B cell (primary cell): ENCODE measurements at regions not wholly inside any gene's neighbourhood (a gene's known extent, or its start where the extent isn't known, plus 50 kb on each side); places are given as distances from the start of the nearest gene placed in this dataset.
"Not testable (repeated sequence)": the region's sequence is repeated elsewhere in the genome, so short reads cannot be mapped to it uniquely, and the experiment has no call there.

ENCODE experiments used
- ATAC-seq: fragments of 200-7000 bp; cut with Tn5 transposase; one replicate; pipeline ENCODE4 v1.10.0; 2021; ENCODE audit warnings: low read depth, mild to moderate bottlenecking, moderate number of reproducible peaks, moderate library complexity
- CTCF ChIA-PET: fragments of 350-600 bp; sonication (Branson Sonifier 250); formaldehyde crosslinking; loops from one replicate; lab custom pipeline; 2021; ENCODE audit warnings: antibody characterized with exemption, inconsistent platforms; lab: Charles Lee
- POLR2A ChIA-PET: fragments of 350-600 bp; sonication (Branson Sonifier 250); formaldehyde crosslinking; loops from one replicate; lab custom pipeline; 2021; ENCODE audit warnings: antibody characterized with exemption; lab: Charles Lee
- DNase-seq: peaks from one replicate; pipeline ENCODE4 v3.0.0; 2013
- H2AFZ ChIP-seq: 2 replicates; pipeline ENCODE4 v1.6.1; 2012; ENCODE audit warnings: mild to moderate bottlenecking, low read depth, low read length; ENCODE audit not compliant: insufficient read depth, poor library complexity, severe bottlenecking
- H3K27ac ChIP-seq, 2 donors: 1 replicate in 1 of 2; 2 replicates in 1 of 2; pipeline ENCODE4 v1.5.1; 2012 to 2013; ENCODE audit warnings: low read length in 2 of 2, mild to moderate bottlenecking in 2 of 2, moderate library complexity in 1 of 2
- H3K27me3 ChIP-seq, 4 experiments: fragments of 200-600 bp in 1 of 4; sonication (generic) in 1 of 4; replicated peaks in 1 of 4; 1 replicate in 2 of 4; 2 replicates in 2 of 4; pipeline versions ENCODE4 v1.6.1 to v1.7.0; 2013 to 2016; ENCODE audit warnings: low read length in 3 of 4, mild to moderate bottlenecking in 2 of 4, mixed read lengths in 1 of 4, moderate library complexity in 1 of 4; ENCODE audit not compliant: insufficient read depth in 4 of 4, control insufficient read depth in 3 of 4; ENCODE audit errors: control extremely low read depth in 1 of 4
- H3K36me3 ChIP-seq, 2 experiments: replicated peaks in 1 of 2; 1 replicate in 1 of 2; 2 replicates in 1 of 2; pipeline versions ENCODE4 v1.6.1 to v1.7.1; 2013; ENCODE audit warnings: low read length in 1 of 2; ENCODE audit not compliant: insufficient read depth in 2 of 2, control insufficient read depth in 1 of 2; ENCODE audit errors: control extremely low read depth in 1 of 2, extremely low read depth in 1 of 2
- H3K4me1 ChIP-seq, 2 donors: fragments of 200-600 bp in 1 of 2; sonication (generic) in 1 of 2; 1 replicate in 1 of 2; 2 replicates in 1 of 2; pipeline versions ENCODE4 v1.5.1 to v1.6.1; 2013 to 2017; ENCODE audit warnings: low read length in 2 of 2; ENCODE audit not compliant: control insufficient read depth in 2 of 2, insufficient read depth in 2 of 2
- H3K4me2 ChIP-seq: replicated peaks from 2 replicates; pipeline ENCODE3; 2012; ENCODE audit warnings: mild to moderate bottlenecking, low read depth, low read length; ENCODE audit not compliant: poor library complexity, severe bottlenecking
- H3K4me3 ChIP-seq, 5 experiments: fragments of 200-600 bp in 1 of 5; sonication (generic) in 1 of 5; 1 replicate in 3 of 5; 2 replicates in 2 of 5; pipeline versions ENCODE4 v1.5.1 to v1.7.0; 2011 to 2016; ENCODE audit warnings: low read length in 4 of 5, mild to moderate bottlenecking in 4 of 5, low read depth in 2 of 5, control low read depth in 1 of 5, moderate library complexity in 1 of 5; ENCODE audit not compliant: insufficient read depth in 1 of 5; ENCODE audit errors: control extremely low read depth in 1 of 5, extremely low read depth in 1 of 5
- H3K79me2 ChIP-seq: fragments of 200-600 bp; sonication (generic); one replicate; pipeline ENCODE4 v1.6.0; 2016; ENCODE audit warnings: low read length; ENCODE audit not compliant: control insufficient read depth, insufficient read depth
- H3K9ac ChIP-seq: fragments of 200-600 bp; sonication (generic); 2 replicates; pipeline ENCODE4 v1.6.1; 2017; ENCODE audit warnings: mild to moderate bottlenecking, low read length, moderate library complexity
- H3K9me3 ChIP-seq, 3 donors: one replicate each; pipeline versions ENCODE4 v1.6.1 to v1.7.1; 2013; ENCODE audit warnings: low read length in 2 of 3; ENCODE audit not compliant: control insufficient read depth in 2 of 3, insufficient read depth in 1 of 3; ENCODE audit errors: control extremely low read depth in 1 of 3
- H4K20me1 ChIP-seq: 2 replicates; pipeline ENCODE4 v1.6.0; 2012; ENCODE audit warnings: mild to moderate bottlenecking, low read length; ENCODE audit not compliant: insufficient read depth, control insufficient read depth, poor library complexity, severe bottlenecking
- H3K27ac Mint-ChIP-seq: one replicate; pipeline ENCODE4 v1.8.0; 2021; ENCODE audit warnings: mixed read lengths
- H3K27me3 Mint-ChIP-seq: one replicate; pipeline ENCODE4 v1.8.0; 2021; ENCODE audit warnings: mixed read lengths
- H3K4me1 Mint-ChIP-seq: one replicate; pipeline ENCODE4 v1.8.0; 2021; ENCODE audit warnings: mixed read lengths
- H3K4me3 Mint-ChIP-seq: one replicate; pipeline ENCODE4 v1.8.0; 2021; ENCODE audit warnings: mixed read lengths
- H3K9me3 Mint-ChIP-seq: one replicate; pipeline ENCODE4 v1.8.0; 2022; ENCODE audit warnings: mixed read lengths; ENCODE audit not compliant: insufficient read depth
- CTCF ChIP-seq: fragments of 200-600 bp; IDR thresholded peaks from one replicate; pipeline ENCODE4 v1.8.0; 2022; ENCODE audit warnings: antibody characterized with exemption, mild to moderate bottlenecking
- WGBS: methylation state at CpG from one replicate; pipeline ENCODE4 v1.1.5; 2013; ENCODE audit warnings: missing lambda C conversion rate; ENCODE audit not compliant: insufficient coverage; 5-methylcytosine and 5-hydroxymethylcytosine counted together
- intact Hi-C: fragments of 100-400 bp; cut with micrococcal nuclease; formaldehyde crosslinking; loops from one replicate; pipeline ENCODE4 v1.10.0; 2022

GRCh38 chr2:89205153-89205552, 513.7 kb downstream of the RPIA start:
- H3K36me3 ChIP-seq, H3K27me3 Mint-ChIP-seq, H3K27ac ChIP-seq, H3K9me3 ChIP-seq, H3K9ac ChIP-seq, H3K4me3 Mint-ChIP-seq, H3K27me3 ChIP-seq, H3K27ac Mint-ChIP-seq, intact Hi-C loops, H3K79me2 ChIP-seq, H4K20me1 ChIP-seq, H3K4me1 ChIP-seq, CTCF ChIA-PET, POLR2A ChIA-PET, H2AFZ ChIP-seq, H3K4me2 ChIP-seq, H3K4me3 ChIP-seq, H3K9me3 Mint-ChIP-seq: not testable (repeated sequence)
- H3K4me1 Mint-ChIP-seq, result peaks cover 10% of the 10 kb centered on the region
- WGBS, result no CpG with 5 or more reads among the region's 11 CpGs
- ATAC-seq (peak; percentile 46), DNase-seq (peak; percentile 56)
- peak; percentile 59 for TF ChIP-seq CTCF

DNA sequence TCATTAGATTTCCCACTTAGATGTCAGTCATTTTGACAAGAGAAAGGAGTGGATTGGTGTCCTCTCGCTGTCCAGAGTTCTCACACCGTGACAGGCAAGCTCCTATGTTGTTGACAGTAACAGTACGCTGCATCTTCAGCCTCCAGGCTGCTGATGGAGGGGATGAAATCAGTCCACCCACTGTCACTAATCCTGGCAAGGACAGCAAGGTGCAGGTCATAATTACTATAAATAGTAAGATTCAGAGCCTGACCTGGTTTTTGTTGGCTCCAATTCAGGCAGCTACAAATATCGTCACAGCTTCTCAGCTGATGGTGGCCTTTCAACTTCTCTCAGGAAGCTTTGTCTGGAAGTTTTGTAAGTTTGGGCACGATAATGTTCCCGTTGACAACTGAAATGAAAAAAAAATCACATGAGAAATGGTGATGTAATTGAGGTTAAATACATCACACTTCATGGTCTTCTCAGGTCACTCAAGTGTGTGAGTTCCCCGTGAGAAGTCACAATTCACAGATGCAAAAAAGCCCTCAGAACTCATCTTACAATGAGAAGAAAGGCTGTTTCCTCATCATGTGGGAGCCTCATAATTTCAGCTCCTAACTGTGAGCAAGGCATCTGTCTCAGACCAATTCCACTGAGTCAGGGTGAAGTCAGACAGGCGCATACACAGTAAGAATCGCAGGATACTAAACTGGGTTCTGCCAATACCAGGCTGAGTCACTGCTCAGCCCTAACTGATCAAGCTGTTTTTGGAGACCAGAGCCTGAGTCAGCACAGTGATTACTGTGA, 516.9 kb downstream of the RPIA start:
- H3K4me1 ChIP-seq, H3K79me2 ChIP-seq, H3K9me3 Mint-ChIP-seq, H4K20me1 ChIP-seq, H3K27me3 ChIP-seq, H3K27me3 Mint-ChIP-seq, POLR2A ChIA-PET, H3K4me2 ChIP-seq, H3K9ac ChIP-seq, H3K9me3 ChIP-seq, H3K4me3 ChIP-seq, H3K36me3 ChIP-seq, H2AFZ ChIP-seq, intact Hi-C loops, H3K27ac ChIP-seq, CTCF ChIA-PET: not testable (repeated sequence)
- WGBS, result no CpG with 5 or more reads among the region's 9 CpGs
- H3K4me3 Mint-ChIP-seq, result peak overlapping the region; percentile 41
- H3K27ac Mint-ChIP-seq, result peak overlapping the region; percentile 79
- ATAC-seq (peak; percentile 74), DNase-seq (peak; percentile 73)
- peaks cover 10% of the 10 kb centered on the region for H3K4me1 Mint-ChIP-seq
